HG02571 (cell line): ENCODE measurements at regions not wholly inside any gene's neighbourhood (a gene's known extent, or its start where the extent isn't known, plus 50 kb on each side); places are given as distances from the start of the nearest gene placed in this dataset.
"Not testable (repeated sequence)": the region's sequence is repeated elsewhere in the genome, so short reads cannot be mapped to it uniquely, and the experiment has no call there.

Experiments
- ATAC-seq: cut with Tn5 transposase; IDR thresholded peaks from one replicate; pipeline ENCODE4 v1.9.1; 2021; ENCODE audit warnings: mild to moderate bottlenecking, moderate library complexity; ENCODE audit not compliant: unreplicated experiment

- no peak for ATAC-seq
Observed at GRCh38 chr9:26510137-26510536, 382.5 kb downstream of the CAAP1 start.

GRCh38 chr9:26508897-26509296 lies 383.7 kb downstream of the CAAP1 start:
- ATAC-seq = no peak

- no peak for ATAC-seq
Observed at GRCh38 chr9:26504057-26504456, 388.5 kb downstream of the CAAP1 start.

- no peak for ATAC-seq
Observed at GRCh38 chr9:26502311-26502710, 390.3 kb downstream of the CAAP1 start.

- ATAC-seq = no peak
Observed at GRCh38 chr9:26500471-26500870, 392.1 kb downstream of the CAAP1 start.

GRCh38 chr9:26492608-26493521 lies 399.7 kb downstream of the CAAP1 start:
- not testable (repeated sequence) for ATAC-seq

- not testable (repeated sequence) for ATAC-seq
Observed at GRCh38 chr9:26491922-26492607, 400.5 kb downstream of the CAAP1 start.

GRCh38 chr9:26483991-26484390 lies 408.6 kb downstream of the CAAP1 start:
- ATAC-seq = no peak

- ATAC-seq = no peak
Observed at GRCh38 chr9:26477963-26478362, 414.6 kb downstream of the CAAP1 start.

- no peak for ATAC-seq
Observed at GRCh38 chr9:26471261-26471660, 421.3 kb downstream of the CAAP1 start.

GRCh38 chr9:26470284-26470683 lies 422.3 kb downstream of the CAAP1 start:
- no peak for ATAC-seq

- no peak for ATAC-seq
Observed at GRCh38 chr9:26463837-26464236, 428.8 kb downstream of the CAAP1 start.

GRCh38 chr9:26462751-26463150 lies 429.9 kb downstream of the CAAP1 start:
- ATAC-seq = no peak

- ATAC-seq = no peak
Observed at GRCh38 chr9:26462213-26462612, 430.4 kb downstream of the CAAP1 start.

- ATAC-seq = no peak
Observed at GRCh38 chr9:26460624-26461023, 432.0 kb downstream of the CAAP1 start.

GRCh38 chr9:26459959-26460358 lies 432.6 kb downstream of the CAAP1 start:
- no peak for ATAC-seq

GRCh38 chr9:26458054-26458453 lies 434.5 kb downstream of the CAAP1 start:
- ATAC-seq = no peak

GRCh38 chr9:26457151-26457550 lies 435.5 kb downstream of the CAAP1 start:
- ATAC-seq = no peak

- no peak for ATAC-seq
Observed at GRCh38 chr9:26439061-26439624, 453.5 kb downstream of the CAAP1 start.

GRCh38 chr9:26437056-26437711 lies 455.4 kb downstream of the CAAP1 start:
- ATAC-seq = no peak

GRCh38 chr9:26426551-26427131 lies 466.0 kb downstream of the CAAP1 start:
- no peak for ATAC-seq
